NT2/D1 (cell line): ENCODE measurements at regions not wholly inside any gene's neighbourhood (a gene's known extent, or its start where the extent isn't known, plus 50 kb on each side); places are given as distances from the start of the nearest gene placed in this dataset.

Experiments
- SUZ12 ChIP-seq: IDR thresholded peaks from 2 replicates; pipeline ENCODE4 v1.6.1; 2011; ENCODE audit not compliant: insufficient read length, insufficient read depth; ENCODE audit errors: extremely low read depth
- YY1 ChIP-seq: IDR thresholded peaks from 2 replicates; pipeline ENCODE4 v1.6.1; 2011; ENCODE audit not compliant: insufficient read length, insufficient read depth
- ZNF274 ChIP-seq: IDR thresholded peaks from 2 replicates; pipeline ENCODE4 v1.6.1; 2011; ENCODE audit warnings: mild to moderate bottlenecking, low read depth, low read length

- TF ChIP-seq SUZ12 = no peak
- TF ChIP-seq YY1 = no peak
- no peak for TF ChIP-seq ZNF274
Observed at GRCh38 chr1:234916840-234917239, 211.8 kb downstream of the TOMM20 start.
